ENCODE measurements at regions not wholly inside any gene's neighbourhood (a gene's known extent, or its start where the extent isn't known, plus 50 kb on each side); places are given as distances from the start of the nearest gene placed in this dataset.

DNA sequence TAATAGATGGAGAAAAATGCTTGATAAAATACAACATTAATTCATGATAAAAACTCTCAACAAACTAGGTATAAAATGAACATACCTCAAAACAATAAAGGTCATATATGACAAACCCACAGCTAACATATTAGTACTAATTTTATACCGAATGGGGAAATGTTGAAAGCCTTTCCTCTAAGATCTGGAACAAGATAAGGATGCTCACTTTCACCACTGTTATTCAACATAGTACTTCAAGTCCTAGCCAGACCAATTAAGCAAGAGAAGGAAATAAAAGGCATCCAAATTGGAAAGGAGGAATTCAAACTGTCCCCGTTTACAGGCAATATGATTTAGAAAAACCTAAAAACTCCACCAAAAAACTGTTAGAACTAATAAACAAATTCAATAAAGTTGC, 61.5 kb upstream of the CTIF start:
- no peak for TF ChIP-seq CTCF (IDR thresholded peaks at IDR 0.05)
- no peaks in the 10 kb centered on the region for H3K36me3 ChIP-seq
- H3K27ac ChIP-seq: no peak overlapping the region
- no peak overlapping the region for H3K4me3 ChIP-seq
- peaks cover 0 to 4% of the 10 kb centered on the region in 2 donors for H3K4me1 ChIP-seq (ENCODE audit: control insufficient read depth in 1 of 2, low read depth in 2 of 2)
- DNase-seq (ENCODE audit: low spot score) (no peak), ATAC-seq (ENCODE audit: insufficient number of reproducible peaks, low FRiP score, low read depth) (no peak)
- H3K27me3 ChIP-seq (replicated peaks; ENCODE audit: insufficient read depth): no peaks in the 10 kb centered on the region
- no peaks in the 10 kb centered on the region for H3K9me3 ChIP-seq

DNA sequence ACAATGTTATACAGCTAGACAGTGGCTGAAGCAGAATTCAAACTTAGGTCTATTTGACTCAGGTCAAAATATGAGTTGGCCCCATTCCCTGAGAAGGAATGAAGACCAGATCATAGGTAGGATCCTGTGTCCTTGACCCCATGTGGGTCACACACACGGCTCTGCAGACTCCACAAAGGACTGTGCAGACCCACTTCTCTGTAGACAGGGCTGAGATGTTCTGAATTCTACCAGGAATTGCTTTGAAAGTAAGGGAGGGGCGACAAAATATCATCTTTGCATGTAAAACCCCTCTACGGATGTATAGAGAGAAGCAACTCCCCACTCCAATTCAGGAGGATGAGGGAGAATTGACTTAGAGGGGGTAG, 62.3 kb upstream of the CTIF start:
- no peak overlapping the region for H3K27ac ChIP-seq
- no peaks in the 10 kb centered on the region for H3K9me3 ChIP-seq
- no peak for ATAC-seq (ENCODE audit: insufficient number of reproducible peaks, low FRiP score, low read depth)
- H3K4me1 ChIP-seq (ENCODE audit: control insufficient read depth in 1 of 2, low read depth in 2 of 2): peaks cover 0 to 4% of the 10 kb centered on the region in 2 donors
- H3K4me3 ChIP-seq: no peak overlapping the region
- DNase-seq (ENCODE audit: low spot score): no peak
- H3K27me3 ChIP-seq (replicated peaks; ENCODE audit: insufficient read depth): no peaks in the 10 kb centered on the region
- no peak for TF ChIP-seq CTCF (IDR thresholded peaks at IDR 0.05)
- H3K36me3 ChIP-seq: no peaks in the 10 kb centered on the region

DNA sequence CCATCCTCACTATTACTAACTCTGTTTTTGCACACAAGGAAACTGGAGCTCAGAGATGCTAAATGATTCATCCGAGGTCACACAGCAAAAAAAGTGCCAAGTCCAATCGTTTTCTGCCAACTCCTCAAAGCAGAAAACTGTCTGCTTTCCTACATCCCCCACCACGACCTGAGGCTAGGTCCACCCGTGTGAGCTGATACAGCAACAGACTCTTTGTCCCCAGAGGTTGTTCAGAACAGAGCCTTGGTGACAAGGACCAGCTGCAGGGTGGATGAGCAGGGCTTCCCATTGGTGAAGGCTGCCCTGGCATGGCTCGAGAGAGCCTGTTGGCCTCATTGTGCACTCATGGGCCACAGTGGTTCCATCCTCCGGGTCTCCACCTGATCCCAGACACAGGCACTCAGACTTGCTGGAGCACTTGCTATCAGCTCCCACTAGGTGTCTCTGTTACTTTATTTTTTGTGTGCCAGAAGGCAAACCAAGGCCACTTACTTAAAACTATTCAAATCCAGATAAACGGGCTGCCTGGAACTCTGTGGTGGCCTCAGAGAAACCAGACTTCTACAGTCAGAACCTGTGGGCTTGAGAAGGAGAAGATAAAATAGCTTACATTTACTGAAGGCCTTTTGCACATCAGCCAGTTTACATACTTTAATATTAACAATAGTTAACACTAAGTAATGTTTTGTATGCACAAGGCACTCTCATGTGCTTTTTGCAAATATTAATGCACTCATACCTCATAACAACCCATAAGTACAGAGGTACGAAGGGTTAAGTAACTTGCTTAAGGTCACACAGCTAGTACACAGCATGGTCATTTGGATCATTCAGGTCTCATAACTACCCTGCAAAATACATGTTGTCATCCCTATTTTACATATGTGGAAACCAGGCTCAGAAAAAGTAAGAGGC, 62.9 kb upstream of the CTIF start:
- no peak overlapping the region for H3K4me3 ChIP-seq
- no peak for DNase-seq (ENCODE audit: low spot score)
- no peak overlapping the region for H3K27ac ChIP-seq
- H3K36me3 ChIP-seq: no peaks in the 10 kb centered on the region
- H3K4me1 ChIP-seq (ENCODE audit: control insufficient read depth in 1 of 2, low read depth in 2 of 2): peaks cover 0 to 4% of the 10 kb centered on the region in 2 donors
- no peaks in the 10 kb centered on the region for H3K9me3 ChIP-seq
- ATAC-seq (ENCODE audit: insufficient number of reproducible peaks, low FRiP score, low read depth): peak; percentile 76
- H3K27me3 ChIP-seq (replicated peaks; ENCODE audit: insufficient read depth): no peaks in the 10 kb centered on the region
- peak; percentile 84 for TF ChIP-seq CTCF (IDR thresholded peaks at IDR 0.05)

GRCh38 chr18:48473816-48474215, 64.6 kb upstream of the ZBTB7C start:
- no peak overlapping the region for H3K27ac ChIP-seq
- no peak for DNase-seq (ENCODE audit: low spot score)
- H3K4me1 ChIP-seq (ENCODE audit: control insufficient read depth in 1 of 2, low read depth in 2 of 2): peaks cover 0 to 4% of the 10 kb centered on the region in 2 donors
- no peak overlapping the region for H3K4me3 ChIP-seq
- no peaks in the 10 kb centered on the region for H3K36me3 ChIP-seq
- H3K9me3 ChIP-seq: no peaks in the 10 kb centered on the region
- no peak for ATAC-seq (ENCODE audit: insufficient number of reproducible peaks, low FRiP score, low read depth)
- H3K27me3 ChIP-seq (replicated peaks; ENCODE audit: insufficient read depth): no peaks in the 10 kb centered on the region
- TF ChIP-seq CTCF (IDR thresholded peaks at IDR 0.05): no peak

GRCh38 chr18:48472610-48473009, 63.4 kb upstream of the ZBTB7C start:
- H3K27me3 ChIP-seq (replicated peaks; ENCODE audit: insufficient read depth): no peaks in the 10 kb centered on the region
- no peak overlapping the region for H3K4me3 ChIP-seq
- H3K4me1 ChIP-seq (ENCODE audit: control insufficient read depth in 1 of 2, low read depth in 2 of 2): peaks cover 0 to 4% of the 10 kb centered on the region in 2 donors
- ATAC-seq (ENCODE audit: insufficient number of reproducible peaks, low FRiP score, low read depth) (no peak), DNase-seq (ENCODE audit: low spot score) (no peak)
- TF ChIP-seq CTCF (IDR thresholded peaks at IDR 0.05): no peak
- H3K9me3 ChIP-seq: no peaks in the 10 kb centered on the region
- no peak overlapping the region for H3K27ac ChIP-seq
- H3K36me3 ChIP-seq: no peaks in the 10 kb centered on the region
